Activated T-helper 1 cell treated with anti-CD3 and anti-CD28 coated beads, Interleukin-12 subunit alpha, Interleukin-12 subunit beta, Interleukin-2, Interleukin-4 antibody, amounts not matched to agents 30 ng/mL and 10 ng/mL and 1 ng/mL, durations not matched to agents 14 hours and 24 hours and 36 hours (primary cell): ENCODE measurements at regions not wholly inside any gene's neighbourhood (a gene's known extent, or its start where the extent isn't known, plus 50 kb on each side); places are given as distances from the start of the nearest gene placed in this dataset.

Source experiments
- DNase-seq: peaks from one replicate; pipeline ENCODE4 v3.0.0; 2021; ENCODE audit warnings: low spot score
- H3K27ac Mint-ChIP-seq: one replicate; pipeline ENCODE4 v1.8.0; 2021; ENCODE audit warnings: mild to moderate bottlenecking, mixed read lengths
- H3K27me3 Mint-ChIP-seq: one replicate; pipeline ENCODE4 v1.8.0; 2022; ENCODE audit warnings: mild to moderate bottlenecking, moderate library complexity, mixed read lengths; ENCODE audit not compliant: insufficient read depth
- H3K36me3 Mint-ChIP-seq: one replicate; pipeline ENCODE4 v1.8.0; 2021; ENCODE audit warnings: low read depth, mixed read lengths
- H3K4me1 Mint-ChIP-seq: one replicate; pipeline ENCODE4 v1.8.0; 2021; ENCODE audit warnings: low read depth, mixed read lengths
- H3K4me3 Mint-ChIP-seq: one replicate; pipeline ENCODE4 v1.8.0; 2021; ENCODE audit warnings: mild to moderate bottlenecking, moderate library complexity, mixed read lengths
- H3K9me3 Mint-ChIP-seq: one replicate; pipeline ENCODE4 v1.8.0; 2021; ENCODE audit warnings: mixed read lengths
- intact Hi-C: fragments of 100-400 bp; cut with micrococcal nuclease; formaldehyde crosslinking; loops from one replicate; pipeline ENCODE4 v1.15.1; 2024

- no peaks in the 10 kb centered on the region for H3K27me3 Mint-ChIP-seq
- no peaks in the 10 kb centered on the region for H3K36me3 Mint-ChIP-seq
- H3K4me3 Mint-ChIP-seq = no peak overlapping the region
- H3K27ac Mint-ChIP-seq = no peak overlapping the region
- peaks cover 3% of the 10 kb centered on the region for H3K9me3 Mint-ChIP-seq
- DNase-seq = no peak
- H3K4me1 Mint-ChIP-seq = no peaks in the 10 kb centered on the region
- intact Hi-C loops = no loop called here
These were observed 437.7 kb downstream of the SI start for GRCh38 chr3:164640591-164640990.

GRCh38 chr3:164620956-164621355, 457.3 kb downstream of the SI start:
- Mint-ChIP-seq H3K9me3 (peaks cover 3% of the 10 kb centered on the region), H3K27ac (no peak overlapping the region), H3K36me3 (no peaks in the 10 kb centered on the region), H3K27me3 (no peaks in the 10 kb centered on the region), H3K4me3 (no peak overlapping the region), H3K4me1 (no peaks in the 10 kb centered on the region)
- no peak for DNase-seq
- intact Hi-C loops = no loop called here

- Mint-ChIP-seq H3K9me3 (peaks cover 3% of the 10 kb centered on the region), H3K36me3 (no peaks in the 10 kb centered on the region), H3K27ac (no peak overlapping the region), H3K4me1 (no peaks in the 10 kb centered on the region), H3K27me3 (no peaks in the 10 kb centered on the region), H3K4me3 (no peak overlapping the region)
- no peak for DNase-seq
- intact Hi-C loops = no loop called here
These were observed 457.9 kb downstream of the SI start for GRCh38 chr3:164620423-164620822.

- Mint-ChIP-seq H3K36me3 (no peaks in the 10 kb centered on the region), H3K27me3 (no peaks in the 10 kb centered on the region), H3K27ac (no peak overlapping the region), H3K4me1 (no peaks in the 10 kb centered on the region), H3K9me3 (peaks cover 4% of the 10 kb centered on the region), H3K4me3 (no peak overlapping the region)
- intact Hi-C loops = no loop called here
- no peak for DNase-seq
These were observed 465.5 kb downstream of the SI start for GRCh38 chr3:164612751-164613150.

- H3K4me3 Mint-ChIP-seq = no peak overlapping the region
- intact Hi-C loops = no loop called here
- H3K36me3 Mint-ChIP-seq = no peaks in the 10 kb centered on the region
- no peaks in the 10 kb centered on the region for H3K4me1 Mint-ChIP-seq
- no peak overlapping the region for H3K27ac Mint-ChIP-seq
- peaks cover 4% of the 10 kb centered on the region for H3K9me3 Mint-ChIP-seq
- H3K27me3 Mint-ChIP-seq = no peaks in the 10 kb centered on the region
- no peak for DNase-seq
These were observed 469.6 kb downstream of the SI start for GRCh38 chr3:164608554-164609276.

- H3K4me3 Mint-ChIP-seq = no peak overlapping the region
- H3K27me3 Mint-ChIP-seq = no peaks in the 10 kb centered on the region
- H3K36me3 Mint-ChIP-seq = no peaks in the 10 kb centered on the region
- H3K4me1 Mint-ChIP-seq = no peaks in the 10 kb centered on the region
- no peak for DNase-seq
- intact Hi-C loops = no loop called here
- no peak overlapping the region for H3K27ac Mint-ChIP-seq
- no peaks in the 10 kb centered on the region for H3K9me3 Mint-ChIP-seq
These were observed 473.6 kb downstream of the SI start for GRCh38 chr3:164604687-164605086.

- no peaks in the 10 kb centered on the region for H3K36me3 Mint-ChIP-seq
- H3K4me3 Mint-ChIP-seq = no peak overlapping the region
- H3K27me3 Mint-ChIP-seq = no peaks in the 10 kb centered on the region
- no peak for DNase-seq
- H3K27ac Mint-ChIP-seq = no peak overlapping the region
- peaks cover 9% of the 10 kb centered on the region for H3K9me3 Mint-ChIP-seq
- no peaks in the 10 kb centered on the region for H3K4me1 Mint-ChIP-seq
- intact Hi-C loops = no loop called here
These were observed 500.6 kb downstream of the SI start for GRCh38 chr3:164577667-164578210.

- Mint-ChIP-seq H3K9me3 (peaks cover 13% of the 10 kb centered on the region), H3K4me1 (no peaks in the 10 kb centered on the region), H3K4me3 (no peak overlapping the region), H3K27me3 (no peaks in the 10 kb centered on the region), H3K27ac (no peak overlapping the region), H3K36me3 (no peaks in the 10 kb centered on the region)
- intact Hi-C loops = no loop called here
- DNase-seq = no peak
These were observed 505.9 kb downstream of the SI start for GRCh38 chr3:164572436-164572835.

GRCh38 chr3:164550857-164551256, 527.4 kb downstream of the SI start:
- Mint-ChIP-seq H3K4me3 (no peak overlapping the region), H3K27ac (no peak overlapping the region), H3K36me3 (no peaks in the 10 kb centered on the region), H3K9me3 (peaks cover 8% of the 10 kb centered on the region), H3K27me3 (no peaks in the 10 kb centered on the region), H3K4me1 (no peaks in the 10 kb centered on the region)
- intact Hi-C loops = no loop called here
- no peak for DNase-seq

GRCh38 chr3:164539215-164539614, 539.1 kb downstream of the SI start:
- Mint-ChIP-seq H3K36me3 (no peaks in the 10 kb centered on the region), H3K4me1 (no peaks in the 10 kb centered on the region), H3K4me3 (no peak overlapping the region), H3K27me3 (no peaks in the 10 kb centered on the region), H3K27ac (no peak overlapping the region), H3K9me3 (no peaks in the 10 kb centered on the region)
- intact Hi-C loops = no loop called here
- no peak for DNase-seq

GRCh38 chr3:164537485-164537884, 540.8 kb downstream of the SI start:
- no peak overlapping the region for H3K27ac Mint-ChIP-seq
- H3K27me3 Mint-ChIP-seq = no peaks in the 10 kb centered on the region
- no peaks in the 10 kb centered on the region for H3K36me3 Mint-ChIP-seq
- H3K9me3 Mint-ChIP-seq = no peaks in the 10 kb centered on the region
- intact Hi-C loops = no loop called here
- H3K4me3 Mint-ChIP-seq = no peak overlapping the region
- DNase-seq = no peak
- H3K4me1 Mint-ChIP-seq = no peaks in the 10 kb centered on the region

- DNase-seq = no peak
- Mint-ChIP-seq H3K36me3 (no peaks in the 10 kb centered on the region), H3K4me1 (no peaks in the 10 kb centered on the region), H3K27me3 (no peaks in the 10 kb centered on the region), H3K4me3 (no peak overlapping the region), H3K27ac (no peak overlapping the region), H3K9me3 (no peaks in the 10 kb centered on the region)
- intact Hi-C loops = no loop called here
These were observed 545.0 kb downstream of the SI start for GRCh38 chr3:164533275-164533674.

GRCh38 chr3:164526250-164526649, 552.0 kb downstream of the SI start:
- DNase-seq = no peak
- Mint-ChIP-seq H3K4me3 (no peak overlapping the region), H3K27me3 (no peaks in the 10 kb centered on the region), H3K4me1 (no peaks in the 10 kb centered on the region), H3K36me3 (no peaks in the 10 kb centered on the region), H3K27ac (no peak overlapping the region), H3K9me3 (no peaks in the 10 kb centered on the region)
- intact Hi-C loops = no loop called here

- H3K9me3 Mint-ChIP-seq = no peaks in the 10 kb centered on the region
These were observed 554.1 kb downstream of the SI start for GRCh38 chr3:164524201-164524600.

More at GRCh38 chr3:164524201-164524600, 554.1 kb downstream of the SI start:
- H3K27me3 Mint-ChIP-seq = no peaks in the 10 kb centered on the region
- DNase-seq = no peak
- H3K36me3 Mint-ChIP-seq = no peaks in the 10 kb centered on the region
- no peak overlapping the region for H3K27ac Mint-ChIP-seq
- H3K4me1 Mint-ChIP-seq = no peaks in the 10 kb centered on the region
- H3K4me3 Mint-ChIP-seq = no peak overlapping the region
- intact Hi-C loops = no loop called here
